CD4-positive, alpha-beta T cell treated with Interleukin-15 for 4 hours (primary cell): ENCODE measurements at regions not wholly inside any gene's neighbourhood (a gene's known extent, or its start where the extent isn't known, plus 50 kb on each side); places are given as distances from the start of the nearest gene placed in this dataset.

Source experiments
- DNase-seq: peaks from one replicate; pipeline ENCODE4 v3.0.0-alpha.2; 2020; ENCODE audit warnings: low spot score

- no peak for DNase-seq
Observed at GRCh38 chr22:49586873-49587272, 240.8 kb downstream of the BRD1 start.

DNA sequence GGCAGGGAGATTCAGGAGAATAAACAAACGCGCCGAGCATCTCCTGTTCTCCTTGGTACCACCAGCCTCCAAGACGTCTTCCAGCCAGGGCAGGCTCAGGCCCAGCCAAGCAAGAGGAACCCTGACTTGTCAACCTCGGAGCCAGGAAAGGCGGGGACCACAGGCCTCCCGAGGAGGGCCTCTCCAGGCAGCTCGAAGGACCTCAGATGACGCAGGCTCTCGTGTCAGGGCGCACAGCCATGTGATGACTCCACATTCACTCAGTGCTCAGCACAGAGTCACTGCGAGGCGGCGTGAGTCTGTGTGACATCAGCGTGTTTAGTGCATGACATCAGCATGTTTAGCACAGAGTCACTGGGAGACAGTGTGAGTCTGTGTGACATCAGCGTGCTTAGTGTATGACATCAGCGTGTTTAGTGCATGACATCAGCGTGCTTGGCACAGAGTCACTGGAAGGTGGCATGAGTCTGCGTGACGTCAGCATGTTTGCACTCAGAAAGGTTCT lies 241.4 kb downstream of the BRD1 start:
- no peak for DNase-seq

- no peak for DNase-seq
Observed at GRCh38 chr22:49585461-49586243, 242.0 kb downstream of the BRD1 start.

DNA sequence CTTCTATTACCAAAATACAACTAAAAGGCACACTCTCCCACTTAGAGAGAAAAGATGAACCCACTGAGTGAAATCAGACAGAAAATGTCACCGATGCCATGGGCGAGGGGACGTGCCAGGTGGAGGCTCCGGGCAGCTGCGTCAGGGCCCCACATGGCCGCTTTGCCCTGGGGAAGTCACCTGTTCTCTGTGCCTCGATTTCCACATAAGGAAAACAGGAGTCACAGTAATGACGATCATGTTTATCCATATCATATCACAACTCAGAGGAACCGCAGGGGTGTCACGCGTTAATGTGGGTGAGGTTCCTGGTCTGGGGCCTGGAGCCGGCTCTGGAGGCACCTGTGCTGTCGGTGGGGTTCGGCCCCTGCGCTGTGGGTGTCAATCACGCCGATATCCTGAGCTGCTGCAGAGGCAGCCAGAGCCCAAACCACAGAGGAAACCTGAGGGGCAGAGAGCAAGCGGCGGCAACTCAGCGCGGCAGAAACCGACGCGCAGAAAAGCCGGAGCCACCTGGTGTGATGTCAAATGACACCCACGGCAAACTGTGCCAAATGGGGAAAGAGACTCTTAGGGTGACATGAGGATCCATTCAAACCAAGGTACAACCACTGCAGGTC lies 243.7 kb downstream of the BRD1 start:
- DNase-seq, result no peak

DNA sequence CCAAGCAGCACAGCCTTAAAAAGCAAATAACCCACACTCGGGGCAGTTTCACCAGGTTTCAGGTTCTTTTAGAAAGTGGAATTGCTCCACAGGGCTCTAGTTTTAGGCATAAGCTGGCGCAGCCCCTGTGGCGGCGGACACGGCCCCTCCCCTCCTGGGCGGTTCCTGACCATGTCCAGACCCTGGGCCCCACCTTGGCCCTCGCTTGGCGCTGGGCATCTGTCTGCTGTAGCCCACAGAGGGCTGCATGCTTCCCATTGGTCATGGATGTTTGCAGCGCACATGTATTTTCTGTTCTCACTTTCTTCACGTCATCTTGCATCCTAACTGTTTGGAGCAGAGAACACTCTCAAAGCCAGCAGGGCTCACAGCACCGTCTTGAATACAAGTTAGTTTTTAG lies 244.3 kb downstream of the BRD1 start:
- no peak for DNase-seq

DNA sequence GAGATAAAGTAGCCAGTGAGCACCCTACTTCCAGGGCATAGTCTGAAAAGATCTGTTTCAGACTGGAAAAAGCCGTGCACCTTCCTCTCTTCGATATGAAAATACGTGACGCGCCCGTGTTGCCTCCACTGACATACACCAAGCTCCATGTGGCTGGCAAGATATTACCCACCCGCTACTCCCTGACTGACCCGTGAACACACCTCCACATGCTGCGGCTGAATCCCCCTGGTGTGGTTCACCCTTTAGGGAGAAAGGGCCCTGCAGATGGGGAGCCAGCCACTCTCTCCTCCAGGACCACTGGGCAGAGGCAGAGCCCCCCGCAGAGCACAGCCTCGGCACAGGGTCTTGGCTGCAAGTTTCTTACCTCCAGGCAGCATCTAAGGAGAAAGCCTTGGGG lies 245.0 kb downstream of the BRD1 start:
- DNase-seq, result no peak

DNA sequence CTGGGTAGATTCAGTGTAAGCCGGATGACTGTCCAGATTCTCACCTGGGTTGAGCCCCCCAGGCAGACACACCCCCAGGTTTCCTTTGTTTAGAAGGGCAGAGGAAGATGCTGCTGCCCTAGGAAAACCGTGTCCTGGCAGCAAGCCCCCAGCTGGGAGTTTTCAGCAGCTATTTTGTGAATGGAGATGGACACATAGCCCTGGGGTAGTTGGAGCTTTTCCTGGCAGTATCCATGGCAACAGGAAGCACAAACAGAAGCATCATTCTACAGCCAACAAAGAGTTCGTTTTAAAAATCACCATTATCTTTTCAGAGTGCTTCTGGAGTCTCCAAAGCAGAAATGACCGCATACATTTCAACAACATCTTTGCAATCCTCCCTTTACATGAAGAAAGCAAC lies 245.5 kb downstream of the BRD1 start:
- no peak for DNase-seq

- no peak for DNase-seq
Observed at GRCh38 chr22:49580024-49580423, 247.6 kb downstream of the BRD1 start.

DNA sequence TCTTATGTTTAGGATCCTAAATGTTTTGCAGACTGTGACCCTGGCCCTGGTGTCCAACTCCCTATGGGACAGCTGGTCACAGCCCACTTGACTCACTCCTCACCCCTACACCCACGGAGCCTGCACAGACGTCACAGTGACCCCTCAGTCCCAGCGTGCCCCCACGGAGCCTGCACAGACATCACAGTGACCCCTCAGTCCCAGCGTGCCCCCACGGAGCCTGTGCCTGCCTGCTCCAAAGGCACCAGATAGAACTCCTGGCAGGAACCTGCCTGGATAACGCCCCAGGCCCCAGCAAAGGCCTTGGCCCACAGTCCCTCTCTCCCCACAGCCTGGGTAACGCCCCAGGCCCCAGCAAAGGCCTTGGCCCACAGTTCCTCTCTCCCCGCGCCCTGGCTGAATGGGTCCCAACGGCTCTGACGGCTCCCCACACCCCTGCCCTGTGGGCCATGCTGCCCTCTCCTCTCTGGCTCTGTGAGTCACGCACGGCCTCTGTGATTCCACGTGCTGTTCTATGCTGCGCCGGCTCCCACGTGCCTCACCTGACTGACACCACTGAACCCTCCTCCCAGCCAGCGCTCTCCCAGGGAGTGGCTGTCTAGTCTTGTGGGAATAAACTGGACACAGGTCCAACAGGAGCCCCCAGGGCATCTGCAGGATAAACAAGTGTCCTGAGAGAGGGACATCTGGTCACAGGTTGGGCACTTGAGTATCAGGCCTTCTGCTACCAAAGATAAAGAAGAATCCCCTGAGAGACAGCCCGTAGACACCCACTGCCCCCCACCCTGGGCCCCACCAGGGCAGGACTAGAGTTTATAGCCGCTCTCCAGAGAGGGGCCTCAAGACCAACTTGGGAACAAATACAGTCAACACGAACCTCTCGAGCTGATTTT lies 250.3 kb downstream of the BRD1 start:
- DNase-seq, result no peak

- no peak for DNase-seq
Observed at GRCh38 chr22:49576241-49577141, 251.2 kb downstream of the BRD1 start.

DNA sequence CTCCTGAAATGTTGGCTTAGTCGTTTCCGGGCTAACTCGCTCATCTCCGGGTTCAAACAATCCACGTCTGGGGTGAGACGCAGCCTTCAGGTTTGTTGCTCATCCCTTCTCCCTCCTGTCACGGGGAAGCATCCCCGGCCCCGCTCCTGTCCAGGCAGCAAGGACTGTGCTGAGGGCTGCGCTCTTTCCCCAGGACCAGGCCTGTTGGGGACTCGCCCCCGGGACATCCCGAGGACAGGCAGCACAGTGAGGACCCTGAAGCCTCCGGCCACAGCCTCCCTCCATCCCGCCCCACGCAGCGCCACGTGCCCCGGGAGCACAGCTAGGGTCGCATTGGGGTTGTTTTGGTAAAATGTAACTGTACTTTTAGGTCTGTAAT lies 252.0 kb downstream of the BRD1 start:
- no peak for DNase-seq

DNA sequence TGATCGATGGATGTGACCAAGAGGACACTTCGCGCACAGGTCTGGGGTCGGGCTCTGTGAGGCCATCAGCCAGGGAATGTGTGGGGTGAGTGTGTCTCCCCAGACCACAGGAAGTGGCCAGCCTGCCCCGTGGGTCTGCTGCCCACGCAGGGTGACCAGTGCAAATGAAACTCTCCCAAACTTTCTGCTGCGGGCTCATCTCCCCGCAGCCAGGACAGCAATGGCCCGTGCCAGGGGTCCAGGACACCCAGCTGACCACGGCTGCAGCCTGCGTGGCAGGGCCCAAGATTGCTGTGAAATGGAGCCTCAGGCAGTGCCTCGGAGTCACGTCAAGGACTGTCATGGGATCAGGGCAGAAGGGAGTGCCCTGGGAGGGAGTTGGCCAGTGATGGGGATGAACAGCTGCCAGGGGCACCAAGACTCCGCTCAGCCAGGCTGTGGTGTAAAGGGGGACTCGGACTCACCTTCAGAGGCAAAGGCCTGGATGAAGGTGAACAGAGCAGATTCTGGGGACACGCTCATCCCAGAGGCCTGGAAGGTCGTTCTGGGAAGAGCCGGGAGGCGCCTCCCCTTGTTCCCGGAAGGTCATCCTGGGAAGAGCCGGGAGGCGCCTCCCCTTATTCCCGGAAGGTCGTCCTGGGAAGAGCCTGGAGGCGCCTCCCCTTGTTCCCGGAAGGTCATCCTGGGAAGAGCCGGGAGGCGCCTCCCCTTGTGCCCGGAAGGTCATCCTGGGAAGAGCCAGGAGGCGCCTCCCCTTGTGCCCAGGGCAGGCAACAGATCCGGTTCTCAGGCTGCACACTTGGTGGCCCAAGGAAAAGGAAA lies 252.6 kb downstream of the BRD1 start:
- DNase-seq, result no peak

DNA sequence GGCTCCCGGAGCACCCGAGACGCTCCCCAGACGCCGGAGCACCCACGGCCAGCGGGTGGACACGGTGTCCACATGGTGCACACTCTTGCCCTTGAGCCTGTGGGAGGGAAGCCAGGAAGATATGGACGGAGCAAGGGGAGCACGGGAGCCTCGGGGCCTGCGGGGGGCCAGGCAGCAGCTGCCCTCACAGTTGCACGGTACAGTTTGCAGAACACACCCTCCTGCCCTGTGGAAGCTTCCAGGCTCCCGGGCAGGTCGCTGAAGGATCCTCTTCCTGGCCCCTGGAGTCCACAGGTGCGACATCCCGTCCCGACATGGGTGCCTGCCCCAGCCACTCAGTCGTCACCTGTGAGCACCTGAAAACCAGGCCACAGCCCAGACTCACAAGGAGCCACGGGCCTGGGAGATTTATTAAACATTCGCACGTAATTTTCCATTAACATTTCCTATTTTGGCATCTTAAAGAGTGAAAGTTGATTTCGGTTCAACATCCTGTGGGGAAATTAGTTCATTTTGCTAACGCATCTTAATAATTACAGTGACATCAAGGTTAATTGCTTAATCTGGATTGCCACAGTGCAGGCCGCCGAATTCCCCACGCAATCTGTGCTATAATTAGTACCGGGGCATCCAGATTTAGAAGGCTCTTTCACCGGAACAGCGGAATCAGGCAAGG lies 253.3 kb downstream of the BRD1 start:
- DNase-seq, result no peak

DNA sequence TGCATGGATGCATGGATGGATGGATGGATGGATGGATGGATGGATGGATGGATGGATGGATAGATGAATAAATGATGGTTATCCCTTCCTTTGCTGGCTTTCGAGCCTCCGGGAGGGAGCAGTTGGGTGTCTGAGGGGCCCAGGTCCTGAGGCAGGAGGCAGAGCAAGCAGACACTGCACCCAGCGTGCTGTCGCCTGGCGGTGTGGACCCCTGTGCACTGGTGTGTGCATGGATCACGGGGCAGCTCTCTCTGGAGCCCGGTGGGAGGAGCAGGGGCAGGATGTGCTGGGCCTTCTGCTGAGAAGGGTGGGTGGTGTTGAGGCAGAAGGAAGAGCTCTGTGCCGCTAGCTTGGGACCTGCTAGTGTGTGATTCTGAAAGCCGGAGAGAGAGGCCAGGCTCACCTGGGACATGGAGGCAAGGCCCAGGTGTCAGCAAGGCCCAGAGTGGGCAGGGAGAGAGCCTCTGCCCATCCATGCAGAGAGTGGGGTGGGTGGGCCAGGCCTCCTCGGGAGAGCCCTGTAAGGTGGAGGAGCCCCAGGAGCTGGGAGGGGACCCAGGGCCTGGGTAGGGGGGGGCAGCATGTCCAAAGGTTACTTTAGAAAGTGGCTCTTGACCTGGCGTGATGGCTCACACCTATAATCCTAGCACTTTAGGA lies 254.4 kb downstream of the BRD1 start:
- DNase-seq, result no peak

GRCh38 chr22:49571326-49571725 lies 256.3 kb downstream of the BRD1 start:
- DNase-seq, result no peak

GRCh38 chr22:49570032-49570848 lies 257.4 kb downstream of the BRD1 start:
- no peak for DNase-seq

GRCh38 chr22:49569286-49570031 lies 258.2 kb downstream of the BRD1 start:
- DNase-seq, result no peak

DNA sequence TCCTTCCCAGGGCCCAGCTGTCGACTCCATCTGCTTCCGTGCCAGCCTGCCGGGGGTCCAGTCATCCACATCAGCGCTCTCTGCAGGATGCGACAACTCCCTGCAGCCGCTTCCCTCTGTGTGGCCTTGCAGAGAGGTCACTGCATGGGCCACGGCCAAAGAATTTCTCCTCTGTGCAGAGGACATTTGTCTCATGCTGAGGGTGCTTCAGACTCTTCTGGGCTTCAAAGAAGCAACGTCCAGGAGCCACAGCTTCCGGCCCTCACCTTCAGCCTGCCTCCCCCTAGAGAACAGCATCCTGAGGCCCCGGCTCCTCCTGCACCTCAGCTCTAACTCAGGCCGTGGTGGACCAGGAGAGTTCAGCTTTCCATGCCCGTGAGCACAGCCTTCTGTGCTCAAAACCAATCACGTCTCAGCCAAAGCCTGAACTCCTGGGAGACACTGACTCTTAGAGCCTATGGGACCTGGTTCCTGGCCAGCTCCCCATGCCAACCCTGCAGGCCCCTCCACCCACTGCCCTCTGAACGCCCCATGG lies 258.9 kb downstream of the BRD1 start:
- DNase-seq, result no peak
